K562 (cell line): ENCODE measurements at regions not wholly inside any gene's neighbourhood (a gene's known extent, or its start where the extent isn't known, plus 50 kb on each side); places are given as distances from the start of the nearest gene placed in this dataset.

Source experiments
- ATF2 ChIP-seq: sonication (generic); formaldehyde crosslinking; IDR thresholded peaks from 2 replicates; pipeline ENCODE4 v1.8.1; 2022; ENCODE audit warnings: missing genetic modification reagents
- CCNT2 ChIP-seq: IDR thresholded peaks from 2 replicates; pipeline ENCODE4 v1.6.1; 2011; ENCODE audit warnings: borderline replicate concordance, low read depth, mild to moderate bottlenecking, moderate library complexity, mixed read lengths, low read length; ENCODE audit not compliant: insufficient read length; ENCODE audit errors: extremely low read depth
- KLF16 ChIP-seq: IDR thresholded peaks from 2 replicates; pipeline ENCODE4 v1.6.1; 2016; ENCODE audit warnings: antibody characterized with exemption
- MEF2A ChIP-seq: IDR thresholded peaks from 2 replicates; pipeline ENCODE4 v1.6.1; 2011; ENCODE audit warnings: low read depth, mild to moderate bottlenecking, low read length, moderate library complexity; ENCODE audit not compliant: control insufficient read depth
- NR1H2 ChIP-seq: sonication (generic); formaldehyde crosslinking; IDR thresholded peaks from 2 replicates; pipeline ENCODE4 v1.4.0; 2020; ENCODE audit warnings: mild to moderate bottlenecking, missing genetic modification reagents
- OTX1 ChIP-seq: fragments of 450-650 bp; formaldehyde crosslinking; IDR thresholded peaks from 2 replicates; pipeline ENCODE4 v1.4.0; 2022; ENCODE audit warnings: mild to moderate bottlenecking
- SMAD4 ChIP-seq: fragments of 250-450 bp; sonication (Bioruptor Pico); conservative IDR thresholded peaks from 2 replicates; pipeline ENCODE4 v1.8.0; 2021; ENCODE audit warnings: inconsistent platforms, mild to moderate bottlenecking, moderate library complexity
- SMARCB1 ChIP-seq: IDR thresholded peaks from 2 replicates; pipeline ENCODE4 v1.6.1; 2011; ENCODE audit warnings: improper control_type of control experiment, low read depth; ENCODE audit not compliant: insufficient read length
- TF ChIP-seq, protein P1 (sequence below): fragments of 450-650 bp; IDR thresholded peaks from 2 replicates; pipeline ENCODE4 v1.6.1; 2016; ENCODE audit warnings: low read depth
- TF ChIP-seq, protein P2 (sequence below): fragments of 450-650 bp; IDR thresholded peaks from 2 replicates; pipeline ENCODE4 v1.6.1; 2016; ENCODE audit warnings: mild to moderate bottlenecking

DNA sequence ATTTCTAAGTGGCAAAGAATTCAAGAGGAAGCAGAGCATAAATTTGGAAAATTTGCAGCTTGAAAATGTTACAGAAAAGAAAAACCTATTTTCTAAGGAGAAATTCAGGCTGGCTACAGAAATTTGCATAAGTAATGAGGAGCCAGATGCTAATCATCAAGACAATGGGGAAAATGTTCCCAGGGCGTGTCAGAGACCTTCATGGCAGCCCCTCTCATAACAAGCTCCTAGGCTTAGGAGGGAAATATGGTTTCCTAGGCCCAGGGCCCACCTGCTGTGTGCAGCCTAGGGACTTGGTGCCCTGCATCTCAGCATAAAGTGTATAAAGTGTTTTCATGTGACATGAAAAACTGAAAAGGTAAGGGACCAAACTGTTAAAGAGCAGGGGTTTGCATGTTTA is 1796.3 kb upstream of the FLRT2 start (continued):
- TF ChIP-seq NR1H2 (CRISPR knock-in tag) (no peak), SMAD4 (no peak), OTX1 (CRISPR knock-in tag) (no peak), SMARCB1 (no peak), KLF16 (no peak), CCNT2 (no peak), ATF2 (CRISPR knock-in tag) (no peak), MEF2A (no peak)
- TF ChIP-seq, protein P1, sequence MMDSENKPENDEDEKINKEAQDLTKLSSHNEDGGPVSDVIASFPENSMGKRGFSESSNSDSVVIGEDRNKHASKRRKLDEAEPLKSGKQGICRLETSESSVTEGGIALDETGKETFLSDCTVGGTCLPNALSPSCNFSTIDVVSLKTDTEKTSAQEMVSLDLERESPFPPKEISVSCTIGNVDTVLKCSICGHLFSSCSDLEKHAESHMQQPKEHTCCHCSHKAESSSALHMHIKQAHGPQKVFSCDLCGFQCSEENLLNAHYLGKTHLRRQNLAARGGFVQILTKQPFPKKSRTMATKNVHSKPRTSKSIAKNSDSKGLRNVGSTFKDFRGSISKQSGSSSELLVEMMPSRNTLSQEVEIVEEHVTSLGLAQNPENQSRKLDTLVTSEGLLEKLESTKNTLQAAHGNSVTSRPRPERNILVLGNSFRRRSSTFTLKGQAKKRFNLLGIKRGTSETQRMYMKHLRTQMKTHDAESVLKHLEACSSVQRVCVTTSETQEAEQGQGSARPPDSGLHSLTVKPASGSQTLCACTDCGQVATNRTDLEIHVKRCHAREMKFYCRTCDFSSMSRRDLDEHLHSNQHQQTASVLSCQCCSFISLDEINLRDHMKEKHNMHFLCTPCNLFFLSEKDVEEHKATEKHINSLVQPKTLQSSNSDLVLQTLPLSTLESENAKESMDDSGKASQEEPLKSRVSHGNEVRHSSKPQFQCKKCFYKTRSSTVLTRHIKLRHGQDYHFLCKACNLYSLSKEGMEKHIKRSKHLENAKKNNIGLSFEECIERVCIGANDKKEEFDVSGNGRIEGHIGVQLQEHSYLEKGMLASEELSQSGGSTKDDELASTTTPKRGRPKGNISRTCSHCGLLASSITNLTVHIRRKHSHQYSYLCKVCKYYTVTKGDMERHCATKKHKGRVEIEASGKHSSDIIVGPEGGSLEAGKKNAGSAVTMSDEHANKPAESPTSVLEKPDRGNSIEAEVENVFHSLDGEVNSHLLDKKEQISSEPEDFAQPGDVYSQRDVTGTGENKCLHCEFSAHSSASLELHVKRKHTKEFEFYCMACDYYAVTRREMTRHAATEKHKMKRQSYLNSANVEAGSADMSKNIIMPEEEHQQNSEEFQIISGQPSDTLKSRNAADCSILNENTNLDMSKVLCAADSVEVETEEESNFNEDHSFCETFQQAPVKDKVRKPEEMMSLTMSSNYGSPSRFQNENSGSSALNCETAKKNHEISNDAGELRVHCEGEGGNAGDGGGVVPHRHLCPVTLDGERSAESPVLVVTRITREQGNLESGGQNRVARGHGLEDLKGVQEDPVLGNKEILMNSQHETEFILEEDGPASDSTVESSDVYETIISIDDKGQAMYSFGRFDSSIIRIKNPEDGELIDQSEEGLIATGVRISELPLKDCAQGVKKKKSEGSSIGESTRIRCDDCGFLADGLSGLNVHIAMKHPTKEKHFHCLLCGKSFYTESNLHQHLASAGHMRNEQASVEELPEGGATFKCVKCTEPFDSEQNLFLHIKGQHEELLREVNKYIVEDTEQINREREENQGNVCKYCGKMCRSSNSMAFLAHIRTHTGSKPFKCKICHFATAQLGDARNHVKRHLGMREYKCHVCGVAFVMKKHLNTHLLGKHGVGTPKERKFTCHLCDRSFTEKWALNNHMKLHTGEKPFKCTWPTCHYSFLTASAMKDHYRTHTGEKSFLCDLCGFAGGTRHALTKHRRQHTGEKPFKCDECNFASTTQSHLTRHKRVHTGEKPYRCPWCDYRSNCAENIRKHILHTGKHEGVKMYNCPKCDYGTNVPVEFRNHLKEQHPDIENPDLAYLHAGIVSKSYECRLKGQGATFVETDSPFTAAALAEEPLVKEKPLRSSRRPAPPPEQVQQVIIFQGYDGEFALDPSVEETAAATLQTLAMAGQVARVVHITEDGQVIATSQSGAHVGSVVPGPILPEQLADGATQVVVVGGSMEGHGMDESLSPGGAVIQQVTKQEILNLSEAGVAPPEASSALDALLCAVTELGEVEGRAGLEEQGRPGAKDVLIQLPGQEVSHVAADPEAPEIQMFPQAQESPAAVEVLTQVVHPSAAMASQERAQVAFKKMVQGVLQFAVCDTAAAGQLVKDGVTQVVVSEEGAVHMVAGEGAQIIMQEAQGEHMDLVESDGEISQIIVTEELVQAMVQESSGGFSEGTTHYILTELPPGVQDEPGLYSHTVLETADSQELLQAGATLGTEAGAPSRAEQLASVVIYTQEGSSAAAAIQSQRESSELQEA = no peak
- TF ChIP-seq, protein P2, sequence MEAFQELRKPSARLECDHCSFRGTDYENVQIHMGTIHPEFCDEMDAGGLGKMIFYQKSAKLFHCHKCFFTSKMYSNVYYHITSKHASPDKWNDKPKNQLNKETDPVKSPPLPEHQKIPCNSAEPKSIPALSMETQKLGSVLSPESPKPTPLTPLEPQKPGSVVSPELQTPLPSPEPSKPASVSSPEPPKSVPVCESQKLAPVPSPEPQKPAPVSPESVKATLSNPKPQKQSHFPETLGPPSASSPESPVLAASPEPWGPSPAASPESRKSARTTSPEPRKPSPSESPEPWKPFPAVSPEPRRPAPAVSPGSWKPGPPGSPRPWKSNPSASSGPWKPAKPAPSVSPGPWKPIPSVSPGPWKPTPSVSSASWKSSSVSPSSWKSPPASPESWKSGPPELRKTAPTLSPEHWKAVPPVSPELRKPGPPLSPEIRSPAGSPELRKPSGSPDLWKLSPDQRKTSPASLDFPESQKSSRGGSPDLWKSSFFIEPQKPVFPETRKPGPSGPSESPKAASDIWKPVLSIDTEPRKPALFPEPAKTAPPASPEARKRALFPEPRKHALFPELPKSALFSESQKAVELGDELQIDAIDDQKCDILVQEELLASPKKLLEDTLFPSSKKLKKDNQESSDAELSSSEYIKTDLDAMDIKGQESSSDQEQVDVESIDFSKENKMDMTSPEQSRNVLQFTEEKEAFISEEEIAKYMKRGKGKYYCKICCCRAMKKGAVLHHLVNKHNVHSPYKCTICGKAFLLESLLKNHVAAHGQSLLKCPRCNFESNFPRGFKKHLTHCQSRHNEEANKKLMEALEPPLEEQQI = no peak
